Suprapubic skin (tissue), 3 donors: ENCODE measurements at regions not wholly inside any gene's neighbourhood (a gene's known extent, or its start where the extent isn't known, plus 50 kb on each side); places are given as distances from the start of the nearest gene placed in this dataset.

ENCODE experiments used
- EP300 ChIP-seq: sonication (generic); formaldehyde crosslinking; IDR thresholded peaks from one replicate; pipeline ENCODE4 v1.6.1; 2017; ENCODE audit warnings: antibody characterized with exemption
- POLR2A ChIP-seq, 2 donors: fragments of 450-650 bp; IDR thresholded peaks; one replicate each; pipeline ENCODE4 v1.6.1; 2017; ENCODE audit warnings: antibody characterized with exemption in 2 of 2, mild to moderate bottlenecking in 2 of 2, moderate library complexity in 2 of 2
- TF ChIP-seq, protein P1 (sequence below), 2 donors: fragments of 200-600 bp in 1 of 2; fragments of 450-650 bp in 1 of 2; sonication (generic) in 1 of 2; IDR thresholded peaks; one replicate each; pipeline ENCODE4 v1.5.1; 2016 to 2019; ENCODE audit warnings: antibody characterized with exemption in 2 of 2, mild to moderate bottlenecking in 1 of 2, moderate library complexity in 1 of 2

DNA sequence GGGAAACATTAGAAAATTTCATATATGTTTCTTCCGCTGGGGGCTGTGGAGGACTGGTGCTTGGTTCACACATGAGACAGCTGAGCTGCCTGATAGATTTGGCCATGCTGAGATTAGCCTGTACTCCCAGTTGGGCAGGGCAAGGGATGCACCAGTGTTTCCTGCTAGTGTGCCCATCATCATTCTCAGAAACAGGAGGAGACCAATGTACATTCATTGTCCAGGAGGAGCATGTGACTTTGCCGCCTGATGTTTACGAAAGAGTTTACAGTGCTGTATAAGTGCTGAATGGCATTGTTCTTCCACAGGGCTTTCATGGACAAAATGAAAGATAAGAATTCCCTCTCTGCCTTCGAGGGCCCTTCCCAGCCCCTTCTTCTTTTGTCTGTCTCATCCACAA lies 311.1 kb upstream of the THBS1 start:
- TF ChIP-seq POLR2A (IDR thresholded peaks at IDR 0.05) (no peak), EP300 (no peak)
- TF ChIP-seq, protein P1, sequence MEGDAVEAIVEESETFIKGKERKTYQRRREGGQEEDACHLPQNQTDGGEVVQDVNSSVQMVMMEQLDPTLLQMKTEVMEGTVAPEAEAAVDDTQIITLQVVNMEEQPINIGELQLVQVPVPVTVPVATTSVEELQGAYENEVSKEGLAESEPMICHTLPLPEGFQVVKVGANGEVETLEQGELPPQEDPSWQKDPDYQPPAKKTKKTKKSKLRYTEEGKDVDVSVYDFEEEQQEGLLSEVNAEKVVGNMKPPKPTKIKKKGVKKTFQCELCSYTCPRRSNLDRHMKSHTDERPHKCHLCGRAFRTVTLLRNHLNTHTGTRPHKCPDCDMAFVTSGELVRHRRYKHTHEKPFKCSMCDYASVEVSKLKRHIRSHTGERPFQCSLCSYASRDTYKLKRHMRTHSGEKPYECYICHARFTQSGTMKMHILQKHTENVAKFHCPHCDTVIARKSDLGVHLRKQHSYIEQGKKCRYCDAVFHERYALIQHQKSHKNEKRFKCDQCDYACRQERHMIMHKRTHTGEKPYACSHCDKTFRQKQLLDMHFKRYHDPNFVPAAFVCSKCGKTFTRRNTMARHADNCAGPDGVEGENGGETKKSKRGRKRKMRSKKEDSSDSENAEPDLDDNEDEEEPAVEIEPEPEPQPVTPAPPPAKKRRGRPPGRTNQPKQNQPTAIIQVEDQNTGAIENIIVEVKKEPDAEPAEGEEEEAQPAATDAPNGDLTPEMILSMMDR (IDR thresholded peaks at IDR 0.05), result no peak
